Fibroblast of pulmonary artery (primary cell): ENCODE measurements at regions not wholly inside any gene's neighbourhood (a gene's known extent, or its start where the extent isn't known, plus 50 kb on each side); places are given as distances from the start of the nearest gene placed in this dataset.

Source experiments
- DNase-seq: peaks from one replicate; pipeline ENCODE4 v3.0.0-alpha.2; 2010; ENCODE audit warnings: low read depth
- H3K4me3 ChIP-seq: replicated peaks from 2 replicates; pipeline ENCODE4 v1.5.1; 2011; ENCODE audit warnings: low read depth, mild to moderate bottlenecking, control low read depth, low read length, moderate library complexity
- CTCF ChIP-seq: IDR thresholded peaks from 2 replicates; pipeline ENCODE4 v1.5.1; 2011; ENCODE audit warnings: mild to moderate bottlenecking, control low read depth, low read length, inconsistent platforms; ENCODE audit errors: missing control alignments

GRCh38 chr19:30297969-30298368 is 74.2 kb upstream of the ZNF536 start:
- TF ChIP-seq CTCF = no peak
- no peak overlapping the region for H3K4me3 ChIP-seq
- no peak for DNase-seq

GRCh38 chr19:30303131-30303654 is 69.0 kb upstream of the ZNF536 start:
- no peak for TF ChIP-seq CTCF
- DNase-seq = no peak
- no peak overlapping the region for H3K4me3 ChIP-seq

DNA sequence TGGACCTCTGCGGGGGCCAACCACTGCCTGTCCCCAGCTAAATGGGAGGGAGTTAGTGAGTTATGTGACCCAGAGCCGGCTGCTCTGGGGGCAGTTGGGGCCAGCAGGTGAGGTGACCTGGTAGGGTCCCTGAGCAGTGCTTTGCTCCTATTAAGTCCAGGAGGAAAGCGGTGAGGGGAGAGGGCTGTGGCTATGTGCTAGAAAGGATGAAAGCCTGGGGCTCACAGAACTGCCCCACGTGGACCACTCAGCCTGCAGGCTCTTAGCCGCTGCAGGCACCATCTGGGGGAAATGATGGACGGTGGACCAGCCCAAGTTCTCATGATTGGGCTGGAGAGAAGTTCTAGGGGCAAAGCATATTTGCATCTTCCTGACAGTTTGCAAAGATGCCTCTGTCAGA is 67.6 kb upstream of the ZNF536 start:
- no peak overlapping the region for H3K4me3 ChIP-seq
- no peak for DNase-seq
- TF ChIP-seq CTCF = no peak

GRCh38 chr19:30305346-30306060 is 66.7 kb upstream of the ZNF536 start:
- no peak for TF ChIP-seq CTCF
- DNase-seq = no peak
- H3K4me3 ChIP-seq = no peak overlapping the region

GRCh38 chr19:30307191-30307974 is 64.8 kb upstream of the ZNF536 start:
- DNase-seq = no peak
- TF ChIP-seq CTCF = no peak
- no peak overlapping the region for H3K4me3 ChIP-seq

GRCh38 chr19:30309176-30309575 is 63.0 kb upstream of the ZNF536 start:
- H3K4me3 ChIP-seq = no peak overlapping the region
- no peak for DNase-seq
- no peak for TF ChIP-seq CTCF
